ENCODE measurements at regions not wholly inside any gene's neighbourhood (a gene's known extent, or its start where the extent isn't known, plus 50 kb on each side); places are given as distances from the start of the nearest gene placed in this dataset.
"Not testable (repeated sequence)": the region's sequence is repeated elsewhere in the genome, so short reads cannot be mapped to it uniquely, and the experiment has no call there.

DNA sequence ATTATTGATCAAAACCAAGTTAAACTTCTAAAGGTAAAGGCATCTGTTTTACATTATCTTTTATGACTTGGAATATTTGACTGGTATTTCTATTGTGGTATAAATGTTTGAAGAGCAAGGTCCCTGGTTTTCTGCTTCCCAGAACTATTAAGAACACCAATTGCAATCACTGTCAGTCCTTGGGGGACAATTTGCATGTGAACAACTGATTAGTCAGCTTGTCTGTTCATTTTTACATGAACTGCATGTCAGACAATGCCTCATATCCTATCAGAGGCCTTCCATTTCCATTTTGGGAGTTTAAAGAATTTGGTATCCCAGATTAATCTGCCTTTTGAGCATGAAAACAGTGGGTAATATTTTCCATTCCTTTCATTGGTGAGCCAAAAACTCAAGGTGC, 654.9 kb upstream of the USP24 start:
- ATAC-seq (no peak), DNase-seq (no peak)
- Mint-ChIP-seq H3K4me1 (no peaks in the 10 kb centered on the region), H3K27me3 (ENCODE audit: low read depth in 2 of 2) (peaks cover 10% of the 10 kb centered on the region in 2 donors), H3K4me3 (no peak overlapping the region), H3K27ac (no peak overlapping the region), H3K36me3 (no peaks in the 10 kb centered on the region), H3K9me3 (no peaks in the 10 kb centered on the region)
- H3K36me3 ChIP-seq (ENCODE audit: control insufficient read depth, insufficient read depth, low read length) = no peaks in the 10 kb centered on the region
- H3K4me3 ChIP-seq (ENCODE audit: low read length) = no peak overlapping the region
- intact Hi-C loops (cut with micrococcal nuclease) = no loop called here
- TF ChIP-seq, protein P1, sequence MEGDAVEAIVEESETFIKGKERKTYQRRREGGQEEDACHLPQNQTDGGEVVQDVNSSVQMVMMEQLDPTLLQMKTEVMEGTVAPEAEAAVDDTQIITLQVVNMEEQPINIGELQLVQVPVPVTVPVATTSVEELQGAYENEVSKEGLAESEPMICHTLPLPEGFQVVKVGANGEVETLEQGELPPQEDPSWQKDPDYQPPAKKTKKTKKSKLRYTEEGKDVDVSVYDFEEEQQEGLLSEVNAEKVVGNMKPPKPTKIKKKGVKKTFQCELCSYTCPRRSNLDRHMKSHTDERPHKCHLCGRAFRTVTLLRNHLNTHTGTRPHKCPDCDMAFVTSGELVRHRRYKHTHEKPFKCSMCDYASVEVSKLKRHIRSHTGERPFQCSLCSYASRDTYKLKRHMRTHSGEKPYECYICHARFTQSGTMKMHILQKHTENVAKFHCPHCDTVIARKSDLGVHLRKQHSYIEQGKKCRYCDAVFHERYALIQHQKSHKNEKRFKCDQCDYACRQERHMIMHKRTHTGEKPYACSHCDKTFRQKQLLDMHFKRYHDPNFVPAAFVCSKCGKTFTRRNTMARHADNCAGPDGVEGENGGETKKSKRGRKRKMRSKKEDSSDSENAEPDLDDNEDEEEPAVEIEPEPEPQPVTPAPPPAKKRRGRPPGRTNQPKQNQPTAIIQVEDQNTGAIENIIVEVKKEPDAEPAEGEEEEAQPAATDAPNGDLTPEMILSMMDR (IDR thresholded peaks at IDR 0.05) = no peak
- H3K9me3 ChIP-seq (ENCODE audit: control insufficient read depth, insufficient read depth, low read length) = no peaks in the 10 kb centered on the region
- no peaks in the 10 kb centered on the region for H3K27me3 ChIP-seq (ENCODE audit: control insufficient read depth, insufficient read depth, low read length)
- H3K27ac ChIP-seq (ENCODE audit: low read length) = no peak overlapping the region
- no peaks in the 10 kb centered on the region for H3K4me1 ChIP-seq (ENCODE audit: control insufficient read depth, insufficient read depth, low read length)

DNA sequence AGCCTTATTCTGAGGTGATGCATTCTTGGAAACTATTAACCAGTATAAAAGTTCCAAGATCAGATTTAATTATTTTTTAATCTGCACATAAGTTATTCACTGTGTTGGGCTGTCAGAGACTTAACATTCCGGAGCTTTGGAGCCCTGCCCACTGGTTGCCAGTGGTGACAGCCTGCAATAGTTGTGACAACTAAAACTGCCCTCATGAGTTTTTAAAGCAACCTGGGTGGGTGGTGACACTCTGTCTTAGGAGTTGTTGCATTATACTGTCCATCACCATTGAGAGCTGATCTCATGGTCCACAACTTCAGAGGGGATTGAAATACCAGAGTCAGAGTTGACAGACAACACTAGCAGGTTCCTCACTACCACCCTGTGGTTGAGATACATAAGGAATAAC, 653.9 kb upstream of the USP24 start:
- H3K27me3 Mint-ChIP-seq (ENCODE audit: low read depth in 2 of 2) = peaks cover 10 to 14% of the 10 kb centered on the region in 2 donors
- H3K9me3 Mint-ChIP-seq = no peaks in the 10 kb centered on the region
- no peak overlapping the region for H3K27ac ChIP-seq (ENCODE audit: low read length)
- no peaks in the 10 kb centered on the region for H3K27me3 ChIP-seq (ENCODE audit: control insufficient read depth, insufficient read depth, low read length)
- ATAC-seq (no peak), DNase-seq (no peak)
- intact Hi-C loops (cut with micrococcal nuclease) = no loop called here
- H3K4me1 ChIP-seq (ENCODE audit: control insufficient read depth, insufficient read depth, low read length) = no peaks in the 10 kb centered on the region
- no peak overlapping the region for H3K4me3 ChIP-seq (ENCODE audit: low read length)
- 100% methylated on average over 1 of the region's 1 CpG for WGBS (ENCODE audit: insufficient coverage)
- no peak overlapping the region for H3K27ac Mint-ChIP-seq
- H3K4me3 Mint-ChIP-seq = no peak overlapping the region
- TF ChIP-seq, protein P1 (IDR thresholded peaks at IDR 0.05) = no peak
- H3K9me3 ChIP-seq (ENCODE audit: control insufficient read depth, insufficient read depth, low read length) = no peaks in the 10 kb centered on the region
- no peaks in the 10 kb centered on the region for H3K36me3 Mint-ChIP-seq
- no peaks in the 10 kb centered on the region for H3K4me1 Mint-ChIP-seq
- no peaks in the 10 kb centered on the region for H3K36me3 ChIP-seq (ENCODE audit: control insufficient read depth, insufficient read depth, low read length)

DNA sequence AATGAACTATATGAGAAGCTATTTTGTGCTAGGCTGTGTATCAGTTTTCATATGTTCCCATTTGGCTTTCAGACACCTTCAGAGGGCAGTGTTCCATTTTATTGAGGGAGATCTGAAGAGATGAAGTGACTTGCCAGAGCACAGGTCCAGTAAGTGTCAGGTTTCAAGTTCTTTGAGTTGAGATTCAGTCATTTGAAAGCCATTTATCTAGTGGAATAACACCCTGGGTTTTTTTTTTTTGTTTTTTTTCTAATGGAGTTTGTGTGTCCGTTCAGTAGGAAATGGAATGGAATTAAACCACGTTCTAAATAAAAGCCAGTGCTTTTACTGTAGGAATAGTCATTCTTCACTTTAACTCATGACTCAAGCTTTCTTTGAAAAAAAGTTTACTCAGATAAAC, 652.9 kb upstream of the USP24 start:
- no peak overlapping the region for H3K4me3 Mint-ChIP-seq

DNA sequence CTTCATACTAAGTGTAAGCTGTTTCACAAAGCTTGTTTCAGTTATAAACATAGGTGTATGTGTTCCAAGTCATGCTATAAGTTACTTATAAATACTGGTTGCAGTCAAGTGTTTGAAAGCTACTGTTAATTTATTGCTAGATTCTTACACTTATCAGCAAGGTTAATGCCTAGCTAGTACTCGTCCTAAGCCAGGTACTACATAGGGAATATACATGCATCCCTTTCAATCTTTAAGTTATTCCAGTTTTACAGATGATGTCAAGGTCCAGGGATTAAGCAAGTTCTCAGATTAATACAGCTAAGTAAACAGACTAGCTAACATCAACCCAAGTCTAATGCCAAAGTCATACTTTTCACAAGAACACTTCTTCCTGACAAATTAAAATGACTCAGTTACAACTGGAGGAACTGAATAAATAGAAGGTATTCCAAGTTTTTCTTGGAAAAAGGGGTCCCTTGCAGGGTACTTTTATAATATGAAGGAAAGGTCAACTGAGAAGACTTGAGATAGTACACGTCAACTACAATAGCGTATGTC, 652.2 kb upstream of the USP24 start:
- Histone ChIP-seq H3K4me1 (ENCODE audit: control insufficient read depth, insufficient read depth, low read length) (no peaks in the 10 kb centered on the region), H3K36me3 (ENCODE audit: control insufficient read depth, insufficient read depth, low read length) (no peaks in the 10 kb centered on the region), H3K27ac (ENCODE audit: low read length) (no peak overlapping the region), H3K27me3 (ENCODE audit: control insufficient read depth, insufficient read depth, low read length) (no peaks in the 10 kb centered on the region), H3K4me3 (ENCODE audit: low read length) (no peak overlapping the region), H3K9me3 (ENCODE audit: control insufficient read depth, insufficient read depth, low read length) (no peaks in the 10 kb centered on the region)
- DNase-seq (no peak), ATAC-seq (no peak)
- H3K27ac Mint-ChIP-seq = no peak overlapping the region
- peaks cover 14% of the 10 kb centered on the region in 2 donors for H3K27me3 Mint-ChIP-seq (ENCODE audit: low read depth in 2 of 2)
- TF ChIP-seq, protein P1 (IDR thresholded peaks at IDR 0.05) = no peak
- WGBS (ENCODE audit: insufficient coverage) = 91% methylated on average over 3 of the region's 3 CpGs
- no peaks in the 10 kb centered on the region for H3K36me3 Mint-ChIP-seq
- H3K4me1 Mint-ChIP-seq = no peaks in the 10 kb centered on the region
- H3K9me3 Mint-ChIP-seq = no peaks in the 10 kb centered on the region
- H3K4me3 Mint-ChIP-seq = no peak overlapping the region
- intact Hi-C loops (cut with micrococcal nuclease) = no loop called here

More for the DNA sequence above, 652.9 kb upstream of the USP24 start:
- no peaks in the 10 kb centered on the region for H3K36me3 ChIP-seq (ENCODE audit: control insufficient read depth, insufficient read depth, low read length)
- Mint-ChIP-seq H3K27me3 (ENCODE audit: low read depth in 2 of 2) (peaks cover 14% of the 10 kb centered on the region in 2 donors), H3K27ac (no peak overlapping the region), H3K36me3 (no peaks in the 10 kb centered on the region), H3K9me3 (no peaks in the 10 kb centered on the region), H3K4me1 (no peaks in the 10 kb centered on the region)
- H3K4me1 ChIP-seq (ENCODE audit: control insufficient read depth, insufficient read depth, low read length) = no peaks in the 10 kb centered on the region
- H3K27me3 ChIP-seq (ENCODE audit: control insufficient read depth, insufficient read depth, low read length) = no peaks in the 10 kb centered on the region
- TF ChIP-seq, protein P1 (IDR thresholded peaks at IDR 0.05) = no peak
- intact Hi-C loops (cut with micrococcal nuclease) = no loop called here
- H3K27ac ChIP-seq (ENCODE audit: low read length) = no peak overlapping the region
- ATAC-seq (no peak), DNase-seq (no peak)
- WGBS (ENCODE audit: insufficient coverage) = 70% methylated on average over 2 of the region's 2 CpGs
- no peak overlapping the region for H3K4me3 ChIP-seq (ENCODE audit: low read length)
- H3K9me3 ChIP-seq (ENCODE audit: control insufficient read depth, insufficient read depth, low read length) = no peaks in the 10 kb centered on the region

DNA sequence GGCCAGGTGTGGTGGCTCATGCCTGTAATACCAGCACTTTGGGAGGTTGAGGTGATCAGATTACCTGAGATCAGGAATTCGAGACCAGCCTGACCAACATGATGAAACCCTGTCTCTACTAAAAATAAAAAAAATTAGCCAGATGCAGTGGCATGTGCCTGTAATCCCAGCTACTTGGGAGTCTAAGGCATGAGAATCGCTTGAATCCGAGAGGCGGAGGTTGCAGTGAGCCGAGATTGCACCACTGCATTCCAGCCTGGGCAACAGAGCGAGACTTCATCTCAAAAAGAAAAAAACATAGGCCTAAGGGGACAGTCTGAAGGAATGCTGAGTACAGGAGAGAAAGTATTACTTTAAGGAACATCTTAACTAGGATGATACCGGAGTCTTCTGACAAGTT, 650.6 kb upstream of the USP24 start:
- H3K4me1 ChIP-seq (ENCODE audit: control insufficient read depth, insufficient read depth, low read length); H3K4me3 ChIP-seq (ENCODE audit: low read length); intact Hi-C loops (cut with micrococcal nuclease); H3K4me3 Mint-ChIP-seq; H3K36me3 Mint-ChIP-seq; H3K36me3 ChIP-seq (ENCODE audit: control insufficient read depth, insufficient read depth, low read length); H3K4me1 Mint-ChIP-seq; H3K9me3 Mint-ChIP-seq; H3K27ac Mint-ChIP-seq; ATAC-seq; H3K27ac ChIP-seq (ENCODE audit: low read length); H3K27me3 ChIP-seq (ENCODE audit: control insufficient read depth, insufficient read depth, low read length); DNase-seq; H3K9me3 ChIP-seq (ENCODE audit: control insufficient read depth, insufficient read depth, low read length): not testable (repeated sequence)
- 94% methylated on average over 7 of the region's 7 CpGs for WGBS (ENCODE audit: insufficient coverage)
- peaks cover 14% of the 10 kb centered on the region in 2 donors for H3K27me3 Mint-ChIP-seq (ENCODE audit: low read depth in 2 of 2)
